ENCODE measurements at regions not wholly inside any gene's neighbourhood (a gene's known extent, or its start where the extent isn't known, plus 50 kb on each side); places are given as distances from the start of the nearest gene placed in this dataset.
"Not testable (repeated sequence)": the region's sequence is repeated elsewhere in the genome, so short reads cannot be mapped to it uniquely, and the experiment has no call there.

DNA sequence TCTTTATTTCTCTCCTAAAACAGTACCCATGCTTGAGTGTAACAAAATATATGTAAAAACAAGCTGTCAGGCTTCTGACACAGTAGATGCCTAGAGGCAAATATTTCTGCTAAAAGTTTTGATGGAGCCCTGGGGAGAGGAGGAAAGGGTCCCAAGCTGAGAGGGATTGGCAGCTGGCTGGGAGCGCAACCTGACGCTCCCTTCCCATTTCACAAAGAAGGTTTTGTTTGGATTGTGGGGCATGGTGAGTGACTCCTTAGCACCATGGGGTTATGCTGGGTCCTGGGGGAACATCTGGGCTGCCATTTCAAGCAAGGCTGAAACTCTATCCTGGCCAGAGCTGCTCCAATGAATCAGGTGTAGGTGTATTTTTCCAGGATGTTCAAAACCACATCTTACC is 720.5 kb downstream of the MAFB start:
- DNase-seq, result no peak

DNA sequence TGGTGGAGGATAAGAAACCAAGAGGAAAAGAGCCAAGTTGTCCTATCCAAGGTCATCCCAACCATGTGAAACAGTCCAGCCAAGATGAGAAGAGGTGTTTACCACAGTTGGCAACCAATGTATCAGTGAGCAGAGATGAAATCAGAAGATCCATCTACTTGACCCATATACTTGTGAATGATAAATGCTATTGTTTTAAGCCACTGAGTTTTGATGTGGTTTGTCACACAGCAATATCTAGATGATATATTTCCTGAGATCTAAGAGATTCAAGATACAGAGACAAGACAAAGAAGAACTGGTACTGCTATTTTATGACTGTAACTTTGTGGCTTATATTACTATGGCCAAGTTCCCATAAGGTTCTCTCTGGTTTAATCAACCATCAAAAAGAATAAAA is 721.2 kb downstream of the MAFB start:
- no peak for DNase-seq

DNA sequence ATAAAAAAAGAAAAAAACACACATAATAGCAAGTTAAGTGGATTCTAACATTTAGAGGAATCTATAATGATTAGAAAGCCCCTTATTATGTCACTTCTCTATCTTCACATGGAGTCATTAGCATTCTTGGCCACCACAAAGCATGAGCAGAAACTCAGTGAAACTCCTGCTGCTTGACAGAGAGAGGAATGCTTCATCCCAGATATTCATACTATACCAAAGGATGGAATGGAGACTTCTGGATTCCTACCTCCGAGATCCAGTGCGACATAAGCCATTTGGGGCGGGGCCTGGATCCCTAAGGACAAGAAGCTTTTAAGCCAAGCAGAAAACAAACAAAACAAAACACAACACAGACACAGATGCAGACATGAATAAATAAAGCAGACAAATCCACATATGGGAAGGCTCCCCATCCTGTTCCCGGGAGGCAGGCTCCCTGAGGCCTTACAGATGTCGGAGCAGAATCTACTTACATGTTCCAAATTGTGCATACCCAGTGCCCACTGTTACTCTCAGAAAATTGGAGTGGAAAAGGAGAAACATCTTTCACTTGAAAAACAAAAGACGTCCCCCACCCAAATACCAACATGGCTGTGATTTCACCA is 727.3 kb downstream of the MAFB start:
- no peak for DNase-seq

DNA sequence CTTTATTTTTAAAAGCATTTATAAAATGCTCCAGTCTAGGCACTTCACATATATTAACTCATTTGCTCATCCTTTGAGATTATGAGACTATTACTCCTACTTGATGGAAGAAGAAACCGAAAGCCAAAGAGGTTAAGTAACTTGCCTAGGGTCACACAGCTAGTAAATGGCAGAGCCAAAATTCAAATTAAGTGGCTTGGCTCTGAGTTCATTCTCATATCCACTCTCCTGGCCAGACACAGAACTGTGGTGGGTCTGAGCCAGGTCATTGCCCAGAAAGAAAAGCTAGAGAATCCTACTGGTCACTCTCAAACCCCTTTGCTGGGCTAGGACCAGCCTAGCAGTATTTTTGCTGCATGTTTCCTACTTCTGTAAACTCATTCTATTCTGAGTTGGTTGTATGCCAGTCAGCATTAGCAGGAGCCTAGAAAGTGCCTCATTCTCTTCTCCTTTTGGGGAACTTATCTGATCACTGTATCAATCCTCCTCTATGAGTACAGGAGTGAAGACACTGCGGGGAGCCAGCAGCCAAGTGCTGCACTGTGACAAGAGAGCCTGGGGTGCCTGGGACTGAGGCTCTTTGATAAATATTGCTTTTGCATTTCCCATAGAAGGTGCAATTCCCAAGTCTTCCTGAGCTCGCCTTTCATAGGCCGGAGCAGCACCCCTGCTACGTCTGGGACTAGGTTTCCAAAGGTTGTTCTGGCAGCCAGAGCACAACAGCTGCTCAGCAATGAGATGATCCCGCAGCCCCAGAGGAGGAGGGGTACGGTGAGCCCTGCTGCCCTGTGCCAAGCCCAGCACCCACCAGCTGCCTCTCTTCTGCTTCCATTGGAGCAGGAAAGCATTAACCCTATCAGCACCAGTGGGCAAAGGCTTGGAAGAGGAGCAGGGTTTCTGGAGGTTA is 728.3 kb downstream of the MAFB start:
- no peak for DNase-seq

DNA sequence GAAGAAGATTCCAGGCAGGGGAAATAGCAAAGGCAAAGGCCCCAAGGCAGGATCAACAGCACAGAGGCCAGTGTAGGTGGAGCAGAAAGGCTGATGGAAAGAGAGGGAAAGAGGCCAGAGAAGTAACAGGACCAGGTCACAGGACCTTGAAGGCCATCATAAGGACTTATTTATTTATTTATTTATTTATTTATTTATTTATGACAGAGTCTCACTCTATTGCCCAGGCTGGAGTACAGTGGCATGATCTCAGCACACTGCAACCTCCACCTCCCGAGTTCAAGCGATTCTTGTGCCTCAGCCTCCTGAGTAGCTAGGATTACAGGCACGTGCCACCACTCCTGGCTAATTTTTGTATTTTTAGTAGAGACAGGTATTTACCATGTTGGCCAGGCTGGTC is 731.1 kb downstream of the MAFB start:
- DNase-seq, result not testable (repeated sequence)

DNA sequence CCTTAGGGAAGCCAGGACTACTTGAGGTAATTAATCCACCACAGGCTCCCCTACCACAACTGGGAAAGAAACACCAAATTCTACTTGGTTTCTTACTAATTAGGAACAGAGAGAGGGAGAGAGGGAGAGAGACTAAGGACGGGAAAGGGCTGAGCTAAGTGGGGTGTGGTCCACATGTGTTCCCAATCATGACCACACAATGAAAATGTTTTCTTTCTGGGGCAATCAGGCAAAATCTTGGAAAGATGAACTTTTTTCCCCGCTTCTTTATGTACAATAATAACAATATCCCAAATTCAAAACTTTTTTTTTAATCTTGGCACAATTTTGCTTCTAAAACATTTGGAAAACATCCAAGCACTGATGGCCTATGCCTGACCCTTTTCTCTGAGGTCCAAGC is 734.4 kb downstream of the MAFB start:
- DNase-seq, result no peak

DNA sequence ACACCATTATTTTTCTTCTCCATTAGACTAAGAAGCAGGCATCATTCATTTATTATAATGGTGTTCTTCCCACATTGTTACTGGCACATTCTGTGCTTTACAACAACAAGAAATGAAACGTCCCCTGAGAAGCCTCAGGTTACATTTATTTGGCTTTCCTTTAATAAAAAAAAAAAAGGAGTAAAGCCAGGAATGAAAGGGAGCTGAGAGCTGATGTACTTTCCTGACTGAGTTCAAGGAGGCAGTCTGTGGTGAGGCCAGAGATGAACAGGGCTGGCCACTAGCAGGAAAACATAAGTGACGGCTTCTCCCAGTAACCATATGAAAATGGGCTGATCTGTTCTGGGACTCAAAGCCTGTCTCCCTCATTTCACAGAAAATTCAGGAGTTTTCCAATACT is 742.1 kb downstream of the MAFB start:
- no peak for DNase-seq

DNA sequence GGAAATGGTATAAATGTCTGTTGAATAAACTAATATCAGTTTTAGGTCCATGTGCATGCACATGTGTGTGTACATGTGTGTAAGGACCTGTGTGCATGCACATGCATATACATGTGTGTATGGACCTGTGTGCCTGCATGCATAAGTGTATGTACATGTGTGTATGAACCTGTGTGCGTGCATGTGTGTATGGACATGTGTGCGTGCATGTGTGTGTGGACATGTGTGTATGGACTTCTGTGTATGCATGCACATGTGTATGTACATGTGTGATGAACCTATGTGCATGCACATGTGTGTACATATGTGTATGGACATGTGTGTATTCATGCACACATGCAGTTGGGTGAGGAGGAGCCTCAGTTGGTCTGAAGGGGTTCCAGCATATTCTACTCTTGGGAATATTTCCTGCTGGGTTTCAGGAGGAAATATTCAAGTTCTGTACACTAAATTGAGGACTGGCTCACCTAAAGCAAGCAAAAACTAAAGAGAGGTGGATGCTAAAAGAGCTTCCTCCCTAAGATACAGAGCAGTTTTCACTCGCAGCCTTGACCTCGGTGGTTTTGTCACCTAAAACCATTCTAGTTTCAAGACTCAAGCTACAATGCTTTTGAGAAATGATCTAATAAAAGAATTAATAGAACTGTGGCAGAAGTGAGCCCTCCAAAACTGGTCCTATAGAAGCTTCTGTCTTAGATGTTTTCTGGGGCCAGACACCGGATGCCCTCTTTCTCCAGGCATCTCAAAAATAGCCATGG is 742.8 kb downstream of the MAFB start:
- no peak for DNase-seq

DNA sequence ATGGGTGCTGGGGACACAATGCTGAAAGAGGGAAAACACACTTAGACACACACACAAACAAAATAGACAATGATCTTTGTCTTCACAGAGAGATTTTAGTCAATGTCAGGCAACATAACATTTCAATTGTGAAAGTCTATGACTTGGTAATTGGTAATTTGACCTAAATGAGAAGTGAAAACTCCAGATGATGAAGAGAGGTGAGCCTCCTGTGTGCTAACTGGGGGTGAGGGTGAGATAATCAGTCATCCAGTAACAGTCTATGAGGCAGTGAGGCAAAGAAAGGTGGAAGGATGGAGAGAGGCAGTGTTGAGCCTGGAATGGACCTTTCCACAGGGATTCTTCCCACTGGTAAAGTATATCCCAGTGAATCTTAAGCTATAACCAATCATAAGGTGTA is 744.2 kb downstream of the MAFB start:
- no peak for DNase-seq

DNA sequence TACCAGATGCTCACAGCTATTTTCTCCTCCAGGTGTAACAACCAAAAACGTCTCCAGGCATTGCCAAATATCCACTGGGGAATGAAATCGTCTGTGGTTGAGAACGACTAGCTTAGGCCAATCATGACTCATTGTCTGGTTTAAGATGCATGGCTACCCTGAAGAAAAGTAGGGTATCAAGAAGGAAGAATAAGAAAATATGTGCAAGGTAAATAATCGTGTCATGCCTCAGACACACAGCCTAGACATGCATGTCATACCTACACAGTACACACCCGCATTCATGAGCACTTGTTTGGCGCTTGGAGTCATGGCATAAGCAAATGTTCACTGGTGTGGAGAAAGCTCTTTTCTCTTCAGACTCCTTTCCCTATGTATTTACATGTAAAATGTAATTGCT is 745.7 kb downstream of the MAFB start:
- no peak for DNase-seq

DNA sequence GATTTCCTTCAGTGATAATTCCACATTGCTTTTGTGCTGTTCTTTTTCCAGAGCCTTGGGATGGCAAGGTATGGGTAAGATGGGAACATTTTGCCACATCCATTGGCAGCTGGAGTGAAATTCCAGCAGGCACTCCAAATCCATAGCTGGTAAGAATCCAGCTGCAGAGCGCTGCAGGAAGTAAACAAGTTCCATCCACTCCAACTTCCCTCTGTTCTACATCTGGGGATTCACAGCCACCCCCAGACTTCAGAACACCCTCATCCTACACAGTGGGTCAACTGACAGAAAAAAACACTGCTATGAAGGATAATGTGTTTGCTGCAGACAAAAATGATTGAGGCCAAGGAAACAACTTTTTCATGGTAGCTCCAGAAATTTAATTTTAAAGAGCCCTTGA is 747.8 kb downstream of the MAFB start:
- DNase-seq, result no peak

DNA sequence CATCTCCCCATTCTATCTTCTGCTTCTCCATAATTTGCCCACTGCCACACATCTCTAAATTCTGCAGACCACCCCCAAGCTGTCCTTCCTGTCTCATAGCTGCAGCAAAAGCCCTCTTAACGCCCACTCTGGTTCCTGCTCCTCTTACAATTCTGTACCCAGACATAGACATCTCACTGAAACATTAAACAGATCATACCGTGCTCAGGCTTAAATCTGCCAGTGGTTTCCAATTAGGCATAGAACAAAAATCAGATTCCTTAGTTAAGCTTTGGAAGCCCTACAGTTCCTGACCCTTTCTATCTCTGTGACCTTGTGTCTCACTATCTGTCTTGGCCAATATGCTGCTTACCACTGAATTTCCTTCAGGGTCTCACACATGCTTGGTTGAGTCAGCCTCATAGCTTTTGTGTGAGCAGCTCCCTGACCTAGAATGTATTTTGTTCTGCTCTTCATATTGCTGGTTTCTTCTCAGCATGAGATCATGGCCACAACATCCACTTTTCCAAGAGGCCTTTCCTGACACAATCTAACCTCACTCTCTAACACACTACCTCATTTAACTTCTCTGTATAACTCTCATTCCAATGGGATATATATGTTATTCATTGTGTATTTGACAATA is 749.7 kb downstream of the MAFB start:
- DNase-seq, result no peak

DNA sequence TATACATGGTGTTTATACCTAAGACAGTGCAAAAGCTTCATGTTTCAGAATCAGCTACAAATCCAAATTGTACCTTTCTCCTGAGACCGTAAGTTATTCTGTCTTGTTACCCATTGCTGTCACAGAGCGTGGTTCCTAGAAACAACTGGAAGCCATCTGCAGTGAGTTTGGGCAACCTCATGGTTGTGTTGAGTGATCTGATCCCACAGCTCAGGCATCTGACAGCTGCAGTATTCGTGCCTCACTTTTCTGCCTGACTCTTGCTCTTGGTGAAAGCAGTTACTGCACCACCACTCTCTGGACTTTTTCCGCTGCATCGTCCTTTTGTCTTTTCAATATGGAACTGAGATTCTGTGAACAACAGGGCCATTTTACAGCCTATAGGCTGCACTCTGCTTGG is 752.6 kb downstream of the MAFB start:
- no peak for DNase-seq

DNA sequence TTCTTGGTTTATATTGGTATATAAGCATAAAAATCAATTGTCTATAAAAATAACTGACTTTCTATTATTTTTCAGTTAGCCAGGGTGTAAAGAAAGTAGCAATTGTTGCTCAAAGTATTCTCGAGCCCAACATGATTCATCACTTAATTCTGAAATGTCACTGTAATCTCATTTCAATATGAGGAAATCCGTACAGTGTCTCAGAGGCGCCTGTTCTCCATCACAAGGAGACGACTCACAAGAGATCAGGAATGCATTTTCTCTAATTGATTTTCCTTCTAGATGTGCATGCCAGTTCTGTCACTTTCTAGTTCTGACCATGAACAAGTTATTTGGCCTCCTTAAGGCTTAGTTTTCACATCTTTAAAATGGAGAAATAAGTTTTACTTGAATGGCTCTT is 753.1 kb downstream of the MAFB start:
- DNase-seq, result no peak

DNA sequence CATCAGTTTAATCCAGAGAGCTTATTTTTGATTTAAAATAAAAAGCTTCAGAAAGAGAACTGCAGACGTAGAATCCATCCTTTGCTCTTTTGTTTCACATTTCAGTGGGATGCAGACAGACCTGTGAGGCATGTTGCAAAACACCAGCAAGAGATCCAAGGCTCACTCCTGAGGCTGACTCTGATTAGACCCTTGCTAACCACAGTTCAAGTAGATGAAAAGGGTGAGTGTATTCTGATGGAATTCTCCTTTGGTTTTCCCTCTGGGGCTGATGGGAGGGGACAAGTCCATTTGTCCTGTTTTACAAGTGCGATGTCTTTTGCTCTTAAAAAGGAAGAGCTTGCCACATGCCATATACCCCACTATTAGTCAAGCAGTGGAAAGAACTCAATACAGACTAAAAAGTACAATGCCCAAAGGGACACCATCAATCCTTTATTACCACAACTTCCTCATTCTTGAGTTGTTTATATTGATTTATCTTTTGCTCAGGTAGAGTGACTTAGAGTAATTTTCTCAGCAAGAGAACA is 772.7 kb downstream of the MAFB start:
- DNase-seq, result no peak

DNA sequence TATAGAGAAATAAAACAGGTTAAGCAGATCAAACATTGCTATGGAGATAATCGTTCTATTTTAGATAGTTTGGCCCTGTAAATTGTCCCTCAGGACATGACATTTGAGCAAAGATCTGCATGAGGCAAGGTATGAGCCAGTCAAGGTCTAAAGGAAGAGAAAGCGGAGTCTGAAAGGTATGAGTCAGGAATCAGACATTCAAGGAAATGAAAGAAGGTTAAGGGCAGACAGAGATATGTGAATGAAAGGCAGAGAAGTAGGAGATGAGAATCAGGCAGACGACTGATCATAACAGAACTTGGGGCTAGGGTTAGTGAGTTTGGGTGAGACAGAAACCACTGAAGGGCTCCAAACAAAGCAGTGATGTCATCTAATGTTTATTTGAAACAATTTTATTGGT is 775.8 kb downstream of the MAFB start:
- DNase-seq, result no peak

DNA sequence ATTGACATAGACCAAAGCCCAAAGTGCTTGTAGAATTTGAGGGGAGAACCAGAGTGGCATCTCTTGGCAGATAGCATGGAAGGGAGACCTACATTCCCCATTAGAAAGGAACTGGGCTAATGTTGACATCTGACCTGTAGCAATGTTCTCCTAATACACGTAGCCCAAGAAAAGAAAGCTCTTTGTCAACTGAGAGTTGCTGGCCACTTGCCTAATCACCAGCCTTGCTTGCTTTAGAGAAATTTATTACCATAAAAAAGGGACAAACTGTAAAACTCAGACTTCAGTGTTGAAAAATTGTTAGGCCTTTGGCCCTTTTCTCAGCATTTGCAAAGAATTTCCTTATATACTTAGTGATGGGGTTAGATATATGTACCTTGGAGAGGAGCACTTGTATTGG is 777.5 kb downstream of the MAFB start:
- no peak for DNase-seq

DNA sequence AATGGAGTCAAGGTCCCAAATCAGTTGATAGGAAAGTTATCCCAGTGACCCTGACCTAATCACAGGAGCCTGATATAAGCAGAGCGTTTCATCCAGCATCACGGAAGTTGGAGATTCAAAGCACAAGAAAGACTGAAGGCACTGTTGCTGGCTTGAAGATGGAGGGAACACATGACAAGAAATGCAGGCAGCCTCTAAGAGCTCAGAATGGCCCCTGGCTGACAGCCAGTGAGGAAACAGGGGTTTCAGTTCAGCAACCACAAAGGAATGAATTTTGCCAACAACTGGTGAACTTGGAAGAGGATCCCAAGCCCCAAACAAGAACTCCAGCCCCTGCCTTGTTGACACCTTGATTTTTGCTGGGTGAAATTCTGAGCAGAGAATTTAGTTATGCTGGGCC is 778.5 kb downstream of the MAFB start:
- no peak for DNase-seq

DNA sequence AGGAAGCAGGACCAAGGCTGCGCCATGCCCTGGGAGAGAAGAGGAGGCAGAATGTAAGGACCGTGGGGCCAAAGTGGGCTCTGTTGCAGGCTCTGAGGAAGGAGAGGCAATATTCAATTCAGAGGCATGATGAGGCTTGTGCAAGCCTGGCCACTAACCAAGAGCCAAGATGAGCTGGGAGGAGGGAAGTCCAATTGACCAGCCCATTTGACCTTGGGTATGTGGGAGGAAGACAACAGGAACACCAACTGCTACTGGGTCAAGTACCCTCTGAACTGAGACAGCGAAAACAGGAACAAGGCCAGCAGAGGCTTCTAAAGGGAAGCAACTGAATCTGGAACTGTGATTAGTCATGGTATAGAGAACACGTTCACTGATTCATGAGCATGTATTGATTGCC is 779.6 kb downstream of the MAFB start:
- no peak for DNase-seq

DNA sequence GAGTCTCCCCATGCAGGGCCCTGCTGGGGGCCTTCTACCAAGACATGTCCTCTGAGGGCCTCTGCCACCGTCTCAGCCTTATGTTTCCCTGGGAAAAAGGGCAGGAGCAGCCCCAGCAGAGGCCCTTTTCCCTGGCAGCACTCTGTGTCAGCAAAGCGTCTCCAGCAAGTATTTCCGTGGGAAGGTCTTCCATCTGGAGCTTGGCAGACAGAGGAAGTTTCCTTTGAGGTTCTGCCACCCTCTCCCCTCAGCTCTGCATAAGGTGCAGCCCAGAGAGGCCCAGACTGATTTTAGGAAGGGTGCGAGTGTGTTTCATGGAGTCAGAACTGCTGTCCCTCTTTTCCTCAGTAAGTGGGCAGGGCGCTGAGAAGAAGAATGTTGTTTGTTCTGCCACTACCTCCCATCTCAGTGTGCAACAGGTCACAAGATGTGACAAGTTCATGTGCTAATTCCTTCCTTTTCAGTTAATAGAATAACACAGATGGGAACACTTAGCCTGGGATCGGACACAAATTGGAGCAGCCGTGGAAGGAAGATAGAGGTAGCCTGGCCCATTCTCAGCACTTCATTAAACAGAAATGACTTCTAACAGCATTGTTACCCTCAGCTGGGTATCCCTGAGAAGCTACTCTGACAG is 784.4 kb downstream of the MAFB start:
- DNase-seq, result no peak

DNA sequence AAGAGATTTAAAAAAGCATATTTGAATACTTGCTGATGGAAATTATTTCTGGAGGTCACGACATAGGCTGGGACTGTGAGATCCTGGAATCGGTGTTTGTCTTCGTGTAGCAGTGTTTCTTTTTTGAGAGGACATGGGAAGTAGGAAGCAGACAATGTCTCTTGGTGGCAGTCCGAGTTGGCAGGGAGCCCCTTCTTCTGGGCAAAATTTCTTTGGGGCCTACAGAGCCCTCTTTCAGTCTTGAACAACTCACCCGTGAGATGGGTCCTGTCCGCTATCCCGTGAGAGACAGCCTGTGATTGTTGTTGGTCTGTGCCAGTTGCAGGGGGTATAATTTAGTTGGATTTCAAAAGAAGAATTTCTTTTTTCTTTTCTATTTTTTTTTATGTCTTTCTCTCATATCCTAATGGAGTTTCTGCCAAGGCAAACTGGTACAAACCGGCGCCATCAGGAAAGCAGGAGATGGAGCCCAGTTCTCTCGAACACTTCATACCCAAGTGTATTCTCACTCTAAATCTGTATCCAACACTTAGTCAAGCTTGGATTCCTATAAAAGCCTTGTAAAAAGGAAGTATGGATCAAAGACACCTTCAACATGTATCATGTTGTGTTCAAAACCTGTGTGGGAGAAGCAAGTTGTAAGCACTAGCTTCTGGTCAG is 785.1 kb downstream of the MAFB start:
- DNase-seq, result no peak
